ENCODE measurements at regions not wholly inside any gene's neighbourhood (a gene's known extent, or its start where the extent isn't known, plus 50 kb on each side); places are given as distances from the start of the nearest gene placed in this dataset.

GRCh38 chr2:207216457-207216856, 50.7 kb upstream of the KLF7 start:
- no peak for TF ChIP-seq CTCF (IDR thresholded peaks at IDR 0.05; ENCODE audit: low read depth, low read length, missing control alignments)
- H3K4me3 ChIP-seq (replicated peaks; ENCODE audit: low read depth, low read length): no peak overlapping the region
- no peak for DNase-seq (ENCODE audit: extremely low read depth, low read depth)

- no peak for TF ChIP-seq CTCF (IDR thresholded peaks at IDR 0.05; ENCODE audit: low read depth, low read length, missing control alignments)
- no peak overlapping the region for H3K4me3 ChIP-seq (replicated peaks; ENCODE audit: low read depth, low read length)
- no peak for DNase-seq (ENCODE audit: extremely low read depth, low read depth)
These were observed 51.7 kb upstream of the KLF7 start for GRCh38 chr2:207217442-207217841.

GRCh38 chr2:207219081-207219630, 53.4 kb upstream of the KLF7 start:
- DNase-seq (ENCODE audit: extremely low read depth, low read depth): no peak
- no peak for TF ChIP-seq CTCF (IDR thresholded peaks at IDR 0.05; ENCODE audit: low read depth, low read length, missing control alignments)
- H3K4me3 ChIP-seq (replicated peaks; ENCODE audit: low read depth, low read length): no peak overlapping the region

GRCh38 chr2:207219676-207220501, 54.1 kb upstream of the KLF7 start:
- no peak for TF ChIP-seq CTCF (IDR thresholded peaks at IDR 0.05; ENCODE audit: low read depth, low read length, missing control alignments)
- H3K4me3 ChIP-seq (replicated peaks; ENCODE audit: low read depth, low read length): no peak overlapping the region
- peak; percentile 56 for DNase-seq (ENCODE audit: extremely low read depth, low read depth)

- no peak for TF ChIP-seq CTCF (IDR thresholded peaks at IDR 0.05; ENCODE audit: low read depth, low read length, missing control alignments)
- DNase-seq (ENCODE audit: extremely low read depth, low read depth): no peak
- no peak overlapping the region for H3K4me3 ChIP-seq (replicated peaks; ENCODE audit: low read depth, low read length)
These were observed 56.0 kb upstream of the KLF7 start for GRCh38 chr2:207221731-207222130.

- no peak for DNase-seq (ENCODE audit: extremely low read depth, low read depth)
- no peak for TF ChIP-seq CTCF (IDR thresholded peaks at IDR 0.05; ENCODE audit: low read depth, low read length, missing control alignments)
- no peak overlapping the region for H3K4me3 ChIP-seq (replicated peaks; ENCODE audit: low read depth, low read length)
These were observed 57.3 kb upstream of the KLF7 start for GRCh38 chr2:207223051-207223450.

All from HFF-Myc (cell line).